K562 (cell line): ENCODE measurements at regions not wholly inside any gene's neighbourhood (a gene's known extent, or its start where the extent isn't known, plus 50 kb on each side); places are given as distances from the start of the nearest gene placed in this dataset.

ENCODE experiments used
- CC2D1A ChIP-seq: fragments of 450-650 bp; IDR thresholded peaks from 2 replicates; pipeline ENCODE4 v1.6.1; 2017; ENCODE audit warnings: mild to moderate bottlenecking
- ELF1 ChIP-seq: fragments of 200-800 bp; sonication (Bioruptor generic); IDR thresholded peaks from 2 replicates; pipeline ENCODE4 v1.6.1; 2016; ENCODE audit warnings: missing genetic modification characterization, missing compliant biosample characterization
- ELF2 ChIP-seq: fragments of 250-450 bp; sonication (Bioruptor Pico); IDR thresholded peaks from 2 replicates; pipeline ENCODE4 v1.5.0; 2021; ENCODE audit warnings: mild to moderate bottlenecking
- ESRRA ChIP-seq: fragments of 450-650 bp; IDR thresholded peaks from 2 replicates; pipeline ENCODE4 v1.6.1; 2014; ENCODE audit warnings: low read depth, mild to moderate bottlenecking, moderate library complexity, borderline replicate concordance
- FOXA3 ChIP-seq, 2 experiments: fragments of 450-650 bp in 1 of 2; sonication (generic) in 1 of 2; formaldehyde crosslinking; IDR thresholded peaks in 1 of 2; conservative IDR thresholded peaks in 1 of 2; 2 replicates each; pipeline versions ENCODE4 v1.4.0 to v1.8.0; 2020 to 2022; ENCODE audit warnings: mild to moderate bottlenecking in 2 of 2, missing genetic modification reagents in 1 of 2
- FOXP1 ChIP-seq: sonication (generic); formaldehyde crosslinking; IDR thresholded peaks from 2 replicates; pipeline ENCODE4 v1.8.0; 2022; ENCODE audit warnings: mild to moderate bottlenecking, missing genetic modification reagents
- HEY1 ChIP-seq: fragments of 250-450 bp; sonication (Bioruptor Pico); IDR thresholded peaks from 2 replicates; pipeline ENCODE4 v1.5.0; 2020; ENCODE audit warnings: mild to moderate bottlenecking, moderate library complexity, borderline replicate concordance
- MBD2 ChIP-seq: sonication (generic); IDR thresholded peaks from 2 replicates; pipeline ENCODE4 v1.6.1; 2016; ENCODE audit warnings: low read depth, borderline replicate concordance
- NBN ChIP-seq: fragments of 450-650 bp; IDR thresholded peaks from 2 replicates; pipeline ENCODE4 v1.6.1; 2016; ENCODE audit warnings: low read depth, mild to moderate bottlenecking
- NR4A1 ChIP-seq, 2 experiments: fragments of 250-450 bp in 1 of 2; fragments of 450-650 bp in 1 of 2; sonication (Bioruptor Pico) in 1 of 2; IDR thresholded peaks; 2 replicates each; pipeline versions ENCODE4 v1.4.0 to v1.6.1; 2016 to 2020; ENCODE audit warnings: mild to moderate bottlenecking in 2 of 2, missing compliant biosample characterization in 1 of 2, missing genetic modification characterization in 1 of 2, moderate library complexity in 1 of 2
- SNIP1 ChIP-seq: fragments of 450-650 bp; IDR thresholded peaks from 2 replicates; pipeline ENCODE4 v1.7.1; 2017; ENCODE audit warnings: low read depth, mild to moderate bottlenecking
- TCF3 ChIP-seq: sonication (generic); formaldehyde crosslinking; IDR thresholded peaks from 2 replicates; pipeline ENCODE4 v1.4.0; 2020; ENCODE audit warnings: mild to moderate bottlenecking, missing genetic modification reagents
- ZBED1 ChIP-seq: IDR thresholded peaks from 2 replicates; pipeline ENCODE4 v1.6.1; 2014
- ZNF239 ChIP-seq: fragments of 250-450 bp; sonication (Bioruptor Pico); IDR thresholded peaks from 2 replicates; pipeline ENCODE4 v1.4.0; 2020; ENCODE audit warnings: mild to moderate bottlenecking
- TF ChIP-seq, protein P1 (sequence below): sonication (generic); formaldehyde crosslinking; IDR thresholded peaks from 2 replicates; pipeline ENCODE4 v1.8.0; 2023; ENCODE audit warnings: mild to moderate bottlenecking, missing genetic modification reagents
- TF ChIP-seq, protein P2 (sequence below), 2 experiments: fragments of 450-650 bp; conservative IDR thresholded peaks; 2 replicates each; pipeline ENCODE4 v1.6.1; 2017; ENCODE audit warnings: mild to moderate bottlenecking in 2 of 2, moderate library complexity in 2 of 2
- TF ChIP-seq, protein P3 (sequence below), 2 experiments: fragments of 150-350 bp in 1 of 2; IDR thresholded peaks; 2 replicates each; pipeline ENCODE4 v1.6.1; 2012 to 2016; ENCODE audit warnings: low read depth in 2 of 2, low read length in 2 of 2, mild to moderate bottlenecking in 1 of 2, moderate library complexity in 1 of 2

DNA sequence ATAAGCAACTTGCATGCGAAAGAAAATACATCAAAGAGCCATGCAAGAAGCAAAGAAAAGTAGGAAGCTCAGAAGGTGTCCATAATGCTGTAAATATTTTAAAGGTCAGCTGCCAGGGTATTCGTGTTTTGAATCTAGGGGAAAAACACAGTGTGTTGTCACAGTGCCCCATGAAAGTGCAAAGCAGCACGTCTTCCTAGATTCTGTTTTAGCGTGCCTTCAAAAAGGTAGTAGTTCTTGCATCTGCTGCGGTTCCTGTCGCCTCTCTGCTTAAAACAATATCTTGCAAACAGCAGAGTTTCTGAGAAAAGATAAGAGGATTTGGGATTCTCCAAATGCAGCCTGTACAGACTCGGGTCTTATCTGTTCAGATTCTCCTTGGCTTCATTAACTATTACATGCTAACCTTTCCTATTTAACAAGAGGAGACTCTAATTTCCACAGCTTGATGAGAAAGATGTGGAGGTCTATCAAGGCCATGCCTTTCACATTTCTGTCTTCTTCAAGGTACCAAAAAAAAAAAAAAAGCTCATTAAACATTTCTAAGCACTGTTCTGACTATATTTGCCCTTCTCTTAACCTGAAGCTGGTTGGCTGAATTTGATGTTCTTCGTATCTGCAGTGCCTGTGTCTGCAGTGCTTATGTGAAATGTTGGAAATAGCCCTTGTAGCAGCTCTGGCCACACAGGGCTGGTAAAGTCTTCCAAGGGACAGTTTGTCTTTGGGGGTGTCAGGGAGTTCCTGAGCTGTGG, 297.5 kb downstream of the ADGB start (continued):
- TF ChIP-seq, protein P1, sequence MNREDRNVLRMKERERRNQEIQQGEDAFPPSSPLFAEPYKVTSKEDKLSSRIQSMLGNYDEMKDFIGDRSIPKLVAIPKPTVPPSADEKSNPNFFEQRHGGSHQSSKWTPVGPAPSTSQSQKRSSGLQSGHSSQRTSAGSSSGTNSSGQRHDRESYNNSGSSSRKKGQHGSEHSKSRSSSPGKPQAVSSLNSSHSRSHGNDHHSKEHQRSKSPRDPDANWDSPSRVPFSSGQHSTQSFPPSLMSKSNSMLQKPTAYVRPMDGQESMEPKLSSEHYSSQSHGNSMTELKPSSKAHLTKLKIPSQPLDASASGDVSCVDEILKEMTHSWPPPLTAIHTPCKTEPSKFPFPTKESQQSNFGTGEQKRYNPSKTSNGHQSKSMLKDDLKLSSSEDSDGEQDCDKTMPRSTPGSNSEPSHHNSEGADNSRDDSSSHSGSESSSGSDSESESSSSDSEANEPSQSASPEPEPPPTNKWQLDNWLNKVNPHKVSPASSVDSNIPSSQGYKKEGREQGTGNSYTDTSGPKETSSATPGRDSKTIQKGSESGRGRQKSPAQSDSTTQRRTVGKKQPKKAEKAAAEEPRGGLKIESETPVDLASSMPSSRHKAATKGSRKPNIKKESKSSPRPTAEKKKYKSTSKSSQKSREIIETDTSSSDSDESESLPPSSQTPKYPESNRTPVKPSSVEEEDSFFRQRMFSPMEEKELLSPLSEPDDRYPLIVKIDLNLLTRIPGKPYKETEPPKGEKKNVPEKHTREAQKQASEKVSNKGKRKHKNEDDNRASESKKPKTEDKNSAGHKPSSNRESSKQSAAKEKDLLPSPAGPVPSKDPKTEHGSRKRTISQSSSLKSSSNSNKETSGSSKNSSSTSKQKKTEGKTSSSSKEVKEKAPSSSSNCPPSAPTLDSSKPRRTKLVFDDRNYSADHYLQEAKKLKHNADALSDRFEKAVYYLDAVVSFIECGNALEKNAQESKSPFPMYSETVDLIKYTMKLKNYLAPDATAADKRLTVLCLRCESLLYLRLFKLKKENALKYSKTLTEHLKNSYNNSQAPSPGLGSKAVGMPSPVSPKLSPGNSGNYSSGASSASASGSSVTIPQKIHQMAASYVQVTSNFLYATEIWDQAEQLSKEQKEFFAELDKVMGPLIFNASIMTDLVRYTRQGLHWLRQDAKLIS, result peak; percentile 45; the same call in 1 of the 2 replicates
- TF ChIP-seq HEY1 (CRISPR knock-in tag) (no peak), MBD2 (peak; percentile 15; the same call in 1 of the 2 replicates), ELF2 (CRISPR knock-in tag) (0 out of 2 replicates have a peak, but pooled peaks have one; percentile 63), NBN (peak; percentile 87; the same call in 1 of the 2 replicates), SNIP1 (no peak), TCF3 (CRISPR knock-in tag) (peak; percentile 75), ESRRA (0 out of 2 replicates have a peak, but pooled peaks have one; percentile 38), ELF1 (tag) (peak; percentile 13; the same call in 1 of the 2 replicates), FOXP1 (no peak), CC2D1A (0 out of 2 replicates have a peak, but pooled peaks have one; percentile 20), ZNF239 (no peak; the same call in 1 of the 2 replicates), NR4A1 (CRISPR knock-in tag; IDR thresholded peaks at IDR 0.05) (0 out of 2 replicates have a peak, but pooled peaks have one; percentile 34), NR4A1 (tag; IDR thresholded peaks at IDR 0.05) (no peak), ZBED1 (peak; percentile 48; the same call in 1 of the 2 replicates), FOXA3 (CRISPR knock-in tag; conservative IDR thresholded peaks at IDR 0.05 in 1 of 2, IDR thresholded peaks at IDR 0.05 in 1 of 2) (0 out of 4 replicates have a peak, but pooled peaks of 1 of the 2 experiments have one; percentile 12)
- TF ChIP-seq, protein P2, sequence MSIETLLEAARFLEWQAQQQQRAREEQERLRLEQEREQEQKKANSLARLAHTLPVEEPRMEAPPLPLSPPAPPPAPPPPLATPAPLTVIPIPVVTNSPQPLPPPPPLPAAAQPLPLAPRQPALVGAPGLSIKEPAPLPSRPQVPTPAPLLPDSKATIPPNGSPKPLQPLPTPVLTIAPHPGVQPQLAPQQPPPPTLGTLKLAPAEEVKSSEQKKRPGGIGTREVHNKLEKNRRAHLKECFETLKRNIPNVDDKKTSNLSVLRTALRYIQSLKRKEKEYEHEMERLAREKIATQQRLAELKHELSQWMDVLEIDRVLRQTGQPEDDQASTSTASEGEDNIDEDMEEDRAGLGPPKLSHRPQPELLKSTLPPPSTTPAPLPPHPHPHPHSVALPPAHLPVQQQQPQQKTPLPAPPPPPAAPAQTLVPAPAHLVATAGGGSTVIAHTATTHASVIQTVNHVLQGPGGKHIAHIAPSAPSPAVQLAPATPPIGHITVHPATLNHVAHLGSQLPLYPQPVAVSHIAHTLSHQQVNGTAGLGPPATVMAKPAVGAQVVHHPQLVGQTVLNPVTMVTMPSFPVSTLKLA (conservative IDR thresholded peaks at IDR 0.05), result peak in 1 of 2 experiments; percentile 60; a peak in 3 of 4 replicates
- TF ChIP-seq, protein P3, sequence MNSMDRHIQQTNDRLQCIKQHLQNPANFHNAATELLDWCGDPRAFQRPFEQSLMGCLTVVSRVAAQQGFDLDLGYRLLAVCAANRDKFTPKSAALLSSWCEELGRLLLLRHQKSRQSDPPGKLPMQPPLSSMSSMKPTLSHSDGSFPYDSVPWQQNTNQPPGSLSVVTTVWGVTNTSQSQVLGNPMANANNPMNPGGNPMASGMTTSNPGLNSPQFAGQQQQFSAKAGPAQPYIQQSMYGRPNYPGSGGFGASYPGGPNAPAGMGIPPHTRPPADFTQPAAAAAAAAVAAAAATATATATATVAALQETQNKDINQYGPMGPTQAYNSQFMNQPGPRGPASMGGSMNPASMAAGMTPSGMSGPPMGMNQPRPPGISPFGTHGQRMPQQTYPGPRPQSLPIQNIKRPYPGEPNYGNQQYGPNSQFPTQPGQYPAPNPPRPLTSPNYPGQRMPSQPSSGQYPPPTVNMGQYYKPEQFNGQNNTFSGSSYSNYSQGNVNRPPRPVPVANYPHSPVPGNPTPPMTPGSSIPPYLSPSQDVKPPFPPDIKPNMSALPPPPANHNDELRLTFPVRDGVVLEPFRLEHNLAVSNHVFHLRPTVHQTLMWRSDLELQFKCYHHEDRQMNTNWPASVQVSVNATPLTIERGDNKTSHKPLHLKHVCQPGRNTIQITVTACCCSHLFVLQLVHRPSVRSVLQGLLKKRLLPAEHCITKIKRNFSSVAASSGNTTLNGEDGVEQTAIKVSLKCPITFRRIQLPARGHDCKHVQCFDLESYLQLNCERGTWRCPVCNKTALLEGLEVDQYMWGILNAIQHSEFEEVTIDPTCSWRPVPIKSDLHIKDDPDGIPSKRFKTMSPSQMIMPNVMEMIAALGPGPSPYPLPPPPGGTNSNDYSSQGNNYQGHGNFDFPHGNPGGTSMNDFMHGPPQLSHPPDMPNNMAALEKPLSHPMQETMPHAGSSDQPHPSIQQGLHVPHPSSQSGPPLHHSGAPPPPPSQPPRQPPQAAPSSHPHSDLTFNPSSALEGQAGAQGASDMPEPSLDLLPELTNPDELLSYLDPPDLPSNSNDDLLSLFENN (IDR thresholded peaks at IDR 0.05; ENCODE audit: low read depth in 2 of 2, low read length in 2 of 2), result 0 out of 4 replicates have a peak, but pooled peaks of 1 of the 2 experiments have one; percentile 1
